HEK293 (cell line): ENCODE measurements at regions not wholly inside any gene's neighbourhood (a gene's known extent, or its start where the extent isn't known, plus 50 kb on each side); places are given as distances from the start of the nearest gene placed in this dataset.

Source experiments
- CTCF ChIA-PET: fragments of 350-600 bp; formaldehyde crosslinking; extraction: SDS; loops from one replicate; lab custom pipeline; 2021; ENCODE audit warnings: antibody characterized with exemption; lab: Yijun Ruan, JAX
- POLR2A ChIA-PET: fragments of 300-600 bp; formaldehyde crosslinking; extraction: SDS; loops from one replicate; lab custom pipeline; 2020; ENCODE audit warnings: antibody characterized with exemption, inconsistent platforms; lab: Yijun Ruan, JAX
- H3K27ac ChIP-seq: fragments of 200-500 bp; sonication (Bioruptor generic); 2 replicates; pipeline ENCODE4 v1.5.1; 2014; ENCODE audit warnings: low read depth, low read length, control low read depth, inconsistent platforms; ENCODE audit errors: extremely low read depth
- H3K36me3 ChIP-seq, 2 experiments: fragments of 200-500 bp in 1 of 2; sonication (Bioruptor generic) in 1 of 2; 1 replicate in 1 of 2; 2 replicates in 1 of 2; pipeline ENCODE4 v1.5.1; 2014 to 2017; ENCODE audit warnings: inconsistent platforms in 2 of 2, low read length in 2 of 2; ENCODE audit not compliant: control insufficient read depth in 2 of 2, insufficient read depth in 1 of 2
- H3K4me1 ChIP-seq: fragments of 200-500 bp; sonication (Bioruptor generic); 2 replicates; pipeline ENCODE4 v1.5.1; 2014; ENCODE audit warnings: mild to moderate bottlenecking, low read length, inconsistent platforms; ENCODE audit not compliant: control insufficient read depth, insufficient read depth
- H3K4me3 ChIP-seq: 2 replicates; pipeline ENCODE4 v1.5.1; 2011; ENCODE audit warnings: low read depth, mild to moderate bottlenecking, control low read depth, low read length, moderate library complexity
- H3K9me3 ChIP-seq: fragments of 200-500 bp; sonication (Bioruptor generic); 2 replicates; pipeline ENCODE4 v1.5.1; 2014; ENCODE audit warnings: low read depth, low read length, inconsistent platforms; ENCODE audit not compliant: control insufficient read depth, insufficient read depth
- GLI2 ChIP-seq: fragments of 450-650 bp; formaldehyde crosslinking; IDR thresholded peaks from 2 replicates; pipeline ENCODE4; 2017; ENCODE audit warnings: missing biosample characterization, missing genetic modification characterization, low read depth, borderline replicate concordance
- KLF1 ChIP-seq: fragments of 450-650 bp; formaldehyde crosslinking; IDR thresholded peaks from 2 replicates; pipeline ENCODE4 v1.5.1; 2016; ENCODE audit warnings: missing biosample characterization, missing genetic modification characterization
- PBX3 ChIP-seq: sonication (generic); formaldehyde crosslinking; IDR thresholded peaks from 2 replicates; pipeline ENCODE4 v1.8.1; 2022; ENCODE audit warnings: mild to moderate bottlenecking, moderate library complexity, missing genetic modification reagents
- REPIN1 ChIP-seq: fragments of 450-650 bp; formaldehyde crosslinking; IDR thresholded peaks from 2 replicates; pipeline ENCODE4 v1.5.1; 2017; ENCODE audit warnings: missing biosample characterization, missing genetic modification characterization, low read depth
- ZNF112 ChIP-seq: fragments of 450-650 bp; formaldehyde crosslinking; IDR thresholded peaks from 2 replicates; pipeline ENCODE4 v1.5.0; 2017; ENCODE audit warnings: missing biosample characterization, missing genetic modification characterization
- ZNF114 ChIP-seq: fragments of 450-650 bp; formaldehyde crosslinking; IDR thresholded peaks from 2 replicates; pipeline ENCODE4 v1.5.0; 2017; ENCODE audit warnings: missing biosample characterization, missing genetic modification characterization
- ZNF184 ChIP-seq: fragments of 450-650 bp; IDR thresholded peaks from 2 replicates; pipeline ENCODE4 v1.5.1; 2018; ENCODE audit warnings: missing biosample characterization, mild to moderate bottlenecking, missing genetic modification characterization
- ZNF221 ChIP-seq: fragments of 450-650 bp; formaldehyde crosslinking; IDR thresholded peaks from 2 replicates; pipeline ENCODE4 v1.5.1; 2017; ENCODE audit warnings: missing biosample characterization, missing genetic modification characterization, borderline replicate concordance
- ZNF302 ChIP-seq: fragments of 450-650 bp; formaldehyde crosslinking; IDR thresholded peaks from 2 replicates; pipeline ENCODE4 v1.5.1; 2016; ENCODE audit warnings: missing biosample characterization, missing genetic modification characterization, low read depth
- ZNF324 ChIP-seq: fragments of 450-650 bp; formaldehyde crosslinking; IDR thresholded peaks from 2 replicates; pipeline ENCODE4 v1.5.1; 2016; ENCODE audit warnings: missing biosample characterization, missing genetic modification characterization
- ZNF37A ChIP-seq: fragments of 450-650 bp; IDR thresholded peaks from 2 replicates; pipeline ENCODE4 v1.5.1; 2018; ENCODE audit warnings: missing biosample characterization, missing genetic modification characterization
- ZNF423 ChIP-seq: fragments of 450-650 bp; formaldehyde crosslinking; IDR thresholded peaks from 2 replicates; pipeline ENCODE4 v1.5.1; 2016; ENCODE audit warnings: missing biosample characterization, missing genetic modification characterization
- ZNF473 ChIP-seq: fragments of 450-650 bp; formaldehyde crosslinking; IDR thresholded peaks from 2 replicates; pipeline ENCODE4 v1.5.1; 2017; ENCODE audit warnings: missing biosample characterization, missing genetic modification characterization
- ZNF549 ChIP-seq: fragments of 450-650 bp; IDR thresholded peaks from 2 replicates; pipeline ENCODE4 v1.5.1; 2018; ENCODE audit warnings: missing biosample characterization, missing genetic modification characterization, mild to moderate bottlenecking, inconsistent platforms, moderate library complexity
- ZNF596 ChIP-seq: fragments of 450-650 bp; IDR thresholded peaks from 2 replicates; pipeline ENCODE4 v1.5.0; 2018; ENCODE audit warnings: missing biosample characterization, mild to moderate bottlenecking, missing genetic modification characterization, moderate library complexity
- ZNF654 ChIP-seq: fragments of 450-650 bp; formaldehyde crosslinking; IDR thresholded peaks from 2 replicates; pipeline ENCODE4 v1.5.1; 2016; ENCODE audit warnings: low read depth, missing biosample characterization, missing genetic modification characterization
- ZNF660 ChIP-seq: fragments of 450-650 bp; IDR thresholded peaks from 2 replicates; pipeline ENCODE4 v1.5.1; 2018; ENCODE audit warnings: missing biosample characterization, mild to moderate bottlenecking, missing genetic modification characterization
- ZNF792 ChIP-seq: fragments of 450-650 bp; formaldehyde crosslinking; IDR thresholded peaks from 2 replicates; pipeline ENCODE4 v1.5.1; 2016; ENCODE audit warnings: missing biosample characterization, missing genetic modification characterization
- ZSCAN18 ChIP-seq: fragments of 450-650 bp; formaldehyde crosslinking; IDR thresholded peaks from 2 replicates; pipeline ENCODE4 v1.5.1; 2016; ENCODE audit warnings: missing biosample characterization, missing genetic modification characterization
- TF ChIP-seq, protein P1 (sequence below): fragments of 450-650 bp; formaldehyde crosslinking; IDR thresholded peaks from 2 replicates; pipeline ENCODE4 v1.5.1; 2016; ENCODE audit warnings: missing biosample characterization, missing genetic modification characterization
- TF ChIP-seq, protein P2 (sequence below): fragments of 450-650 bp; formaldehyde crosslinking; IDR thresholded peaks from 2 replicates; pipeline ENCODE4 v1.5.1; 2016; ENCODE audit warnings: missing biosample characterization, missing genetic modification characterization
- TF ChIP-seq, protein P3 (sequence below): fragments of 450-650 bp; formaldehyde crosslinking; IDR thresholded peaks from 2 replicates; pipeline ENCODE4 v1.5.1; 2016; ENCODE audit warnings: missing biosample characterization, missing genetic modification characterization

GRCh38 chr7:119197877-119198527 lies 973.5 kb downstream of the ANKRD7 start (continued):
- TF ChIP-seq ZSCAN18 (tag by site-specific recombination): no peak
- TF ChIP-seq, protein P1, sequence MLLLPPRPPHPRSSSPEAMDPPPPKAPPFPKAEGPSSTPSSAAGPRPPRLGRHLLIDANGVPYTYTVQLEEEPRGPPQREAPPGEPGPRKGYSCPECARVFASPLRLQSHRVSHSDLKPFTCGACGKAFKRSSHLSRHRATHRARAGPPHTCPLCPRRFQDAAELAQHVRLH (tag by site-specific recombination): no peak
- TF ChIP-seq ZNF184 (tag by site-specific recombination): no peak
- TF ChIP-seq ZNF660 (tag by site-specific recombination): no peak
- TF ChIP-seq, protein P2, sequence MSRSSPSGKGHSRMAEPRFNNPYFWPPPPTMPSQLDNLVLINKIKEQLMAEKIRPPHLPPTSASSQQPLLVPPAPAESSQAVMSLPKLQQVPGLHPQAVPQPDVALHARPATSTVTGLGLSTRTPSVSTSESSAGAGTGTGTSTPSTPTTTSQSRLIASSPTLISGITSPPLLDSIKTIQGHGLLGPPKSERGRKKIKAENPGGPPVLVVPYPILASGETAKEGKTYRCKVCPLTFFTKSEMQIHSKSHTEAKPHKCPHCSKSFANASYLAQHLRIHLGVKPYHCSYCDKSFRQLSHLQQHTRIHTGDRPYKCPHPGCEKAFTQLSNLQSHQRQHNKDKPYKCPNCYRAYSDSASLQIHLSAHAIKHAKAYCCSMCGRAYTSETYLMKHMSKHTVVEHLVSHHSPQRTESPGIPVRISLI (tag by site-specific recombination): no peak
- TF ChIP-seq ZNF473: no peak
- TF ChIP-seq GLI2 (tag by site-specific recombination): no peak
- peak; percentile 68 for TF ChIP-seq ZNF654 (tag by site-specific recombination)
- no peak for TF ChIP-seq PBX3 (CRISPR knock-in tag)
- no peak for TF ChIP-seq ZNF112 (tag by site-specific recombination)

DNA sequence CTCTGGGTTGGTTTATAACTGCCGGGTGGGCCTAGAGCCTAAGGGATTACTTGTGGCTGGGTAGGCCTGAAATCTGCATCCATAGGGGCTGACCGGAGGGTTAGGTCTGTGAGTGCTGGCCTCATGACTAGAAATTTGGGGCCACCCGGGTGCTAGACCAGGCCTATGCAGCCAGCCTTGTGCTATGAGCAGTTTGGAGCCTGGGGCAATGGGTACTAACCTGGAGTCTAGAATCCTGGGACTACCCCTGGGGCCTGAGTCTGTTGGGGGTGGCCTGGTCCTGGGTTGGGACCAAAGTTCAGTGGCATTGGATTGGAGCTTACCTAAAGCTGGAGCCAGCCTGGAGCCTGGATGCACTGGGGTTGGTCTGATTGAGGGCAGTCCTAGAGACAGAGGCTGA lies 995.2 kb downstream of the ANKRD7 start:
- H3K27ac ChIP-seq: no peak overlapping the region
- no peak overlapping the region for H3K4me3 ChIP-seq
- TF ChIP-seq, protein P3, sequence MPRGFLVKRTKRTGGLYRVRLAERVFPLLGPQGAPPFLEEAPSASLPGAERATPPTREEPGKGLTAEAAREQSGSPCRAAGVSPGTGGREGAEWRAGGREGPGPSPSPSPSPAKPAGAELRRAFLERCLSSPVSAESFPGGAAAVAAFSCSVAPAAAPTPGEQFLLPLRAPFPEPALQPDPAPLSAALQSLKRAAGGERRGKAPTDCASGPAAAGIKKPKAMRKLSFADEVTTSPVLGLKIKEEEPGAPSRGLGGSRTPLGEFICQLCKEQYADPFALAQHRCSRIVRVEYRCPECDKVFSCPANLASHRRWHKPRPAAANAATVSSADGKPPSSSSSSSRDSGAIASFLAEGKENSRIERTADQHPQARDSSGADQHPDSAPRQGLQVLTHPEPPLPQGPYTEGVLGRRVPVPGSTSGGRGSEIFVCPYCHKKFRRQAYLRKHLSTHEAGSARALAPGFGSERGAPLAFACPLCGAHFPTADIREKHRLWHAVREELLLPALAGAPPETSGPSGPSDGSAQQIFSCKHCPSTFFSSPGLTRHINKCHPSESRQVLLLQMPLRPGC (tag by site-specific recombination): no peak
- no peak for TF ChIP-seq ZNF302 (tag by site-specific recombination)
- TF ChIP-seq, protein P2 (tag by site-specific recombination): no peak
- TF ChIP-seq ZNF423: no peak
- no peak for TF ChIP-seq ZNF549 (tag by site-specific recombination)
- TF ChIP-seq ZNF324: no peak
- no peak for TF ChIP-seq ZNF596 (tag by site-specific recombination)
- H3K4me1 ChIP-seq: no peaks in the 10 kb centered on the region
- ChIA-PET CTCF (no interaction called here), POLR2A (no interaction called here)
- H3K36me3 ChIP-seq: no peaks in the 10 kb centered on the region
- no peaks in the 10 kb centered on the region for H3K9me3 ChIP-seq

DNA sequence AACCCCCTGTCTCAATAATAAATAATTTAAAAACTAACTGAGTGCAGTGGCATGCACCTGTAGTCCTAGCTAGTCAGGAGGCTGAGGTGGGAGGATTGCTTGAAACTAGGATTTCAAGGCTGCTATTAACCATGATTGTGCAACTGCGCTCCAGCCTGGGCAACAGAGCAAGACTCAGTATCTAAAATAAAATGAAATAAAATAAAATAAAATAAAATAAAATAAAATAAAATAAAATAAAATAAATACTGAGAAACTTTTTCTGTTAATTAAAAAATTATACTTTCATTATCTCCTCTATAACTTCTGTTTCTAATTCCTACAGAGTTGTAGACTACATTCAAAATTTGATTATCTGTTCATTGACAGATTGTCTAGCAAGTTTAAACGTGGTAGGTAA lies 999.4 kb downstream of the ANKRD7 start:
- H3K9me3 ChIP-seq: no peaks in the 10 kb centered on the region
- no peaks in the 10 kb centered on the region for H3K36me3 ChIP-seq
- TF ChIP-seq ZNF37A (tag by site-specific recombination): no peak
- no peak for TF ChIP-seq KLF1 (tag by site-specific recombination)
- no peak for TF ChIP-seq ZNF221 (tag by site-specific recombination)
- TF ChIP-seq REPIN1 (tag by site-specific recombination): no peak
- no peak for TF ChIP-seq ZNF114 (tag by site-specific recombination)
- no peak for TF ChIP-seq ZNF792
- H3K4me3 ChIP-seq: no peak overlapping the region
- POLR2A ChIA-PET: no interaction called here
- H3K4me1 ChIP-seq: no peaks in the 10 kb centered on the region
- CTCF ChIA-PET: interaction anchor here (0.8 kb wide), 1 partner anchor 15 kb away, joined by 3 read pairs; no protein-coding TSS in a partner anchor
- H3K27ac ChIP-seq: no peak overlapping the region
